Right kidney (tissue), 1 donor: ENCODE measurements at regions not wholly inside any gene's neighbourhood (a gene's known extent, or its start where the extent isn't known, plus 50 kb on each side); places are given as distances from the start of the nearest gene placed in this dataset.
"Not testable (repeated sequence)": the region's sequence is repeated elsewhere in the genome, so short reads cannot be mapped to it uniquely, and the experiment has no call there.

ENCODE experiments used
- DNase-seq: peaks from one replicate; pipeline ENCODE4 v3.0.0-alpha.2; 2016

DNA sequence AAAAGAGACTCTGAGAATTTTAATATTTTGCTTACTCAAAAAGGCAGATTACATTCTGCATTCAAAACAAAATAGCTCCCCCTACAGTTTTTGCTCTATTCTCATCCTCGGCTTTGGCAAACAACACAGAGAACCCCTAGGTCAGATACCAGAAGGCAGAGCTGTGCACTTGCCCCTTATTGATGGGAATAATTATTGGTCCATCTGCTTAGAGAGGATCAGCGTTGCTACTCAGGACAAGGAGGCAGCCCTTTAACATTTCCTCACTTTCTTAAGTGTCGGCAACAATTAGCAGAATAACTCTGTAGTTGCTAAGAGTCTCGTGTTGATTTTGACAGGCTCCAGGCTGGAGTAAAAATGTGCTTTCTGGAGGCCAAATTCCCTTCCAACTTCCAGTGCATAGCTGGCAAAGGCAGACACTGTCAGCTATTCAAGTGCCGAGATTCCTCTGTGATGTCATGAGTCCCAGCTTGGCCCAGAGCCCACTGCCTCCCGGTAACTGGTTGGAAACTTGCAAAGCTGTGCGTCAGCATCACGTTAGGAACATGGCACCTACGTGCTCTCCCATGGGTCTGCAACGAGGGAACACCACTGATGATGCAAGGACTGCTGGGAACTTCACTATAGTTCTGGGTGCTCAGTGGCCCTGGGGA, 482.7 kb upstream of the ADAMTS9 start:
- no peak for DNase-seq

DNA sequence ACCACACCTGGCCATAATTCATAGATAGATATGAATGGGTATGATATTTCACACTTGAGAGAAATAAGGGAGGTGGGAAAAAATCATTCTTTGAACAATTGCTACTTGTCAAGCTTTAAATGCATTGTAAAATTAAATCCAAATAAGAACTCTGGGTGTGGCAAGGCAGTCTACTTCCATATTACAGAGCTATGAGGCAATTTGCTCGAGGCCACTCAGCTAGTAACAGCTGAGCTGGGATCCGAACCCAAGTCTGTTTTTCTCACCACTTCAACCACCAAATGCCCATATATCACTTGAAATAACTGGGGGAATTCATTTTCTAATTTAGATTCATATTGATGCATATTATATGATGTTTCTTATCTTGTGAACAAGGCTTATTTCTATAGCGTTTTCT, 482.2 kb upstream of the ADAMTS9 start:
- no peak for DNase-seq

DNA sequence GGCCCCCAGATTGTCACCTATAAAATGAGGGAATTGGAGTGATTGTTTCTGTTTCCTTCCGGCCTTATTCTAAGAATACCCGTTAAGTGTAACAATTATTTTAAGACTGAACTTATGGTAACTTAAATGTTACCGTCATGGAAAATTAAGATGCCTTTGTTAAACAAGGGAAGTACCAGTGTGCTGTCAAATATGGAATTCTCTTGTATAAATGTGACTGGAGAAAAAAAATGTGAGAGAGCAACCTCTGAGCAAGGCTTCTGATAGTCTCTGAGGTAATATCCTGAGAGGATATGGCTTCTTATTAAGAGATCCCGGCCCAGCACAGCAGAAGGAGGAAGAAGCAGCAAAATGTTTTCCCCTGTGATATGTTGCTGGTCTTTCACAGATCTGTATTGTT, 480.7 kb upstream of the ADAMTS9 start:
- DNase-seq: no peak

DNA sequence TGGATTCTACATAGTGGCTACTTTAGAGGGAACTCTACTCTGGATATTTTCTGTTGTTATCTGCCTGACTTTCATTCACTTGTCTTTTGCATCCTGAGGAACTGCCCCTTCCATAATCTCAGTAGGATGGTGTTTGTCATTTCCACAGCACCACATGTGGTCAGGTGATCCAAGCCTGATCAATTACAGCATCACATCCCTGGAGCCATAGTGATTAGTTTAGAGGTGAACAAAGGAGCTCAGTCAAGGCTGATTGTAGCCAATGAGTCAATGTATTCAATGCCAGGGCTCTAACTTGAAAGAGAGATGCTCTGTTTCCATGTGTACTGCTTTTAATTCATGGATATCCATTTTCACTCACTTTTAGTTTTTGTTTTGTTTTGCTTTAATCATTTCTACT, 478.7 kb upstream of the ADAMTS9 start:
- DNase-seq: no peak

DNA sequence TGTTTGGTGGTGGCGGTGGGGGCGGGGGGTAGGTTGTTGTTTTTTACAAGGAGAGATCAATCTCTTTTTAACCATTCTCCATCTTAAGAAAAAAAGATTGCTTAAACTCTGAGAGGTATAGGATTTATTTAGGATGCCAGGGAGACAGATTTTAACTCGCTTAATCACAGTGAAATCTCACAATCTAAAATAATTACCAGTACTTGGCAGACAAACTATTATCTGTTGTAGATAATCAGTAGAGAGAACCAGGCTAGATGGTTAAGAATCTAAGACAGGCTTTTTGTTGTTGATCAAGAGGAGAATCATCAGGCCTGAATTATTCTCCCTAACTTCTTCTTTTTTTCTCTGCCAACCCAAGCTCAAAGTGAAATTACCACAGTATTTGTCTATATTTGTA, 470.2 kb upstream of the ADAMTS9 start:
- DNase-seq: no peak

DNA sequence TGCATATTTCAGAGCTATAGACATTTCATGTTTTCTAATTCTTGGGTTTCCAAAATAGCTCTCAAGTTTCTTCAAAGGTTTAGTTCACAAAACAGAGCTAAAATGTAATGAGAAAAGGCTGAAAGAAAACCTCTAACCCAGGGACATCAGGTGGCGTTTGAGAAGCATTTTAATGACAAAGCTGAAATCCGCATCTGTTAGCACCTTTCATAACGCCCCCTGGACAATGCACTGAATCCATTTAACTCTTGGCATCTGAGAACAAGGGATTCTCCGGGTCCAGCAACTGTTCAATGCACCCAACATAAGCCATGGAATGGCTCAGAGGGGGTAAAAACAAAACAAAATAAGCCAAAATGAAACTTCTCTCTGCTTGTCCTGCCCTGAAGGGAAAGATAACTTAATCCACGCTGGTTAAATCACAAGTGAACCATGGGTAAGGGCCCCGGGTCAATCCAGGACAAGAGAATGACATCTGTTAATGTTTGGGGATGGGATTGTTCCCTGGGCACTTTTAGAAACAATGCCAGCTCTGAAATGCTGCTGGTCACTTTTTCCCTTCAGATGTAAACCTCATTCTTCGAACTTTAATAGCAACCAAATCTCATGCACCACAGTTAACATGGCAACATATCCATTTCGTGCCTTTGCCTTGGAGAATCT, 466.2 kb upstream of the ADAMTS9 start:
- DNase-seq: no peak

DNA sequence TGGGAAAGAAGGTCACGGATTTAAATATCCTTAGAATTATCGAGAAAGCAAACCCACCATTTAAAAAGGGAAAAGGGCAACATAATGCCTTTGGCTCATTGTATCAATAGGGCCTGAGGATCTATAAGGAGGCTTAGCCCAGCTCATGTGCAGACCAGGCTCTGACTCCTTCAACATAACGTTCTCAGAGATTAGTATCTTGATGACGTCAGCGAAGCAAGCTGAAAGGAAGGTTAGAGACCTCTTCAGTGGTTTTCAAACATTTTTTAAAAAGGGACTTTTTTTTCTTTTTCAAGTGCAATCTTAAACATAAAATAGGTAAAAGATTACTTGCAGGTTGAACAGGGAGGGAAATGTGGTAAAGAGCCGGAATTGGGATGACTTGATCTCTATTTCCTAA, 463.9 kb upstream of the ADAMTS9 start:
- DNase-seq: no peak

DNA sequence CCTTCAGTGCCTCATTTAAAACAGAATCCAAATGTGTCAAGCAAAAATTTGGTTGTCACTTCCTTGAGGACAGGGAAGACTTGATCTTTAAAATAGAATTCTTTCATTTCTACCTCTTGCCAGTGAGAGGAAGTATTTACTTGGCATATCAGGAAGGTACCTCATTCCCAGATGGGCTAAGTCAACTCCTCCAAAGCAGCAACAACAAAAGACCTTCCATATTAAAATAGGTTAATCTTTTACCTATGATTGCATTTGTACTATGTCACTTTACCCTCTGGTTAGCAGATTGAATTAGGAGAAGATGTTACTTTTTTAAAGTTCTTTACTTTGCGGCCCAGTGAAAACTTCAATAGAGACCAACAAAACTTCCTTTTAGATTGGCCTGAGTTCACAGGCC, 462.1 kb upstream of the ADAMTS9 start:
- DNase-seq: no peak

DNA sequence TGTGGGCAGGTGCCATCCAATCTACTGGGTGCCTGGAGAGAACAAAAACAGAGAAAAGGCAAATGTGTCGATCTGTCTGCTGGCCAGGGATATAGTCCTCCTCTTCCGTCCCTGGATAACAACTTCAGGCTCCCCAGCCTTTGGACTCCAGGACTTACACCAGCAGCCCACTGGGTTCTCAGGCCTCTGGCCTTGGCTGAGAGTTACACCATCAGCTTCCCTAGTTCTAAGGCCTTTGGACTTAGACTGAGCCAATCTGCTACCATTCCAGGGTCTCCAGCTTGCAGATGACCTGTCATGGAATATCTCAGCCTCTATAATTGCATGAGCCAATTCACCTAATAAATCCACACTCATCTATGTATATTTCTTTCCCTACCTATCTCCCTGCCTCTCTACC, 460.9 kb upstream of the ADAMTS9 start:
- no peak for DNase-seq

DNA sequence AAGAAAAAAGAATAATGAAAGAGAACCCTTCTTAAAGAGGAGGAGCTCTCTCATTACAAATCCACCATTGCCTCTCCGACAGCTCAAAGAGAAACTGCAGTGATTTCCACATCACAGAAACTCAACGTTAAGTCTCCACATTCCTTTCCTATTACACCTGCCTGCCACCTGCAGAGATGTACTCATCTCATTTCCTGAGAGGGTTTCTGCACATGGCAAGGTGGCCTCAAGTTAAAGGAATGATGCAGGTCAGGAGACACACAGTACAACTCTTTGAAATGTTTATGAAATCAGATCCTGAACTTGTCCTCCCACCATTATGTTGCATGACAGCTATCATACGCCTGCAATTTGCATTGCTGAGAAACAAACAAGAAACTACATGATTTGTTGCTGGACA, 458.4 kb upstream of the ADAMTS9 start:
- DNase-seq: no peak

DNA sequence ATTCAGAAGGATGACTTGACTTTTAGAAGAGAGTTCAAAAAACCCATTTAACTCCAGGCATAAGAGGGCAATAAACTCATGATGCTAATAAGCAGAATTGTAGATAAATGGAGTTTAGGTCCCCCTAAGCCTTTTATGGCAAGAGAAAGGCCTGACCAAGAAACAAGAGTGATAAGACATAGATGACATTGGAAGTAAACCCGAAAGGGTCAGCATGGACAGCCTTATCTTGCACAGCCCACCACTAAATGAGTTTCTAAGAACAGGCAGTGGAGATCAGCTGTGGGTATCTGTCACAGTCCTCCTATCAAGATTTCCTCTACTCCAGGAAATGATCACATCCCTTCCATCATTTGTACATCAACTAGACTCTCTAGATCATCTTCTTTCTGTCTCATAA, 457.9 kb upstream of the ADAMTS9 start:
- no peak for DNase-seq

DNA sequence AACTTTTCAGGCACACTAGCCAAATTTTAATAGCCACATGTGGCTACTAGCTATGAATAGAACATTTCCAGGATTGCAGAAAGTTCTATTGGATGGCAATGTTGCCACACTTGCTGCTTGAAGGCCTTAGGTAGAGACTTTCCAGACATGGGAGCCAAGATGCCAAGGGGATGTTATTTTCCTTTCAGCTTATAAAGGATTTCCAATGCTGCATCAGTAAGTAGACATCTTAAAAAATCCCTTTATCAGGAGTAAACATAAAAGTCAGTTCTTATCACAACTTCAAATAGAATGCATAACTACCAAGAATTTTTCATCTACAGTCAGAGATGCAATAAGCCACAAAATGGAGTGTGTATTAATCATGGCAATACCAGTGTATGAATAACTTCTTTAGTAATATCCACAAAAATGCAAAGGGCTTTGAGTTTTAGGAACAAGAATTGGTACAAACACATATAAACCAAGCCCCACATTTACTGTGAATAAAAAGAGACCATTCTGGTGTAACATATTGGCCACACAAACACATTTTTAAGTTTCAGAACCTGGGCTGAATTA, 457.1 kb upstream of the ADAMTS9 start:
- no peak for DNase-seq

DNA sequence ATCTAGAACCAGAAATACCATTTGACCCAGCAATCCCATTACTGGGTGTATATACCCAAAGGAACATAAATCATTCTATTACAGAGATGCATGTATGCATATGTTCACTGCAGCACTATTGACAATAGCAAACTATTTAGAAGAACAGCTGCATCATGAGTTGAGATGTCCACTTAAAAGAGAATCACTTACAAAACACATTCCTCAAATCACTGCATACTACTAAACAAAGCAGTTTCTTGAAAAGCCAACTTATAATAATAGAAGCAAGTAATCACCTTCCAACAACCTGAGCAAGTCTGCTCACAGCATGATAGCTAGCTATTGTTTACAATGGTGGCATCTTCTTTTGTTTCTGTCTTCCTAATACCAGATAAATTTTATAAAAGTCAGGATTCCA, 454.7 kb upstream of the ADAMTS9 start:
- DNase-seq: no peak

DNA sequence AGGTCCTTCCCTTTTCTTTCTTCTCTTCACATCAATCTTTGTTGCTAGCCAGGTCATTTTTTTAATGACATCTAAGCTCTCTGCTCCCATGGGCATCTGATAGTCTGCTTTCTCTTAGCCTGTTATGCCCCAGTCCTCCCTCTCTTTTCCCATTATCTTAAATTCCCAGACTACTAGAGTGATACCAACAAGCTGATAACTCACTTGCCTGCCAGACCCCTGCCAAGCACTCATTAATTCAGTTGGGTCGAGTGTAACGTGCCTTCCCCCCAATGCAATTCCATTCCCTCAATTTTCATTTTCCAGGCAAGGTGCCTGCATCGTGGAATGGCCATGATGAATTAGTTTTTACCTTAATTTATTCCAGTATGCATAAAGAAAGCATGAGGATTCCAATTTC, 450.8 kb upstream of the ADAMTS9 start:
- DNase-seq: no peak

DNA sequence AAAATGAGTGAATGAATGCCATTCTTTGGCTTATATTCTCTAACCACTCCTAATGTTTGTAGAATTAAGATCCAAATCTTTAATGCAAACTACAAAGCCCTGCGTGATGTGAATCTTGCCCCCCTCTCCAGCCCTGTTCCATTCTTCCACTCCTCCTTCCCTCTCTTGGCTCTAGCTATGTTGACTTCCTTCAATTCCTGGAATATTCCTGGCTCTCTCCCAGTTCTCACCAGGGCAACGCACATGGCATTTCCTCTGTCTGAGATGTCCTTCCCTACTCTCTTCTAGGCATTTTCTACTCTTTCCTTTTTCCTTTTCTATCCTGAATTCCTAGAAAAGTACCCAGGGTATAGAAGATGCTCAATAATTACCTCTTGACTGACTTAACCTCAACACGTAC, 446.0 kb upstream of the ADAMTS9 start:
- not testable (repeated sequence) for DNase-seq

DNA sequence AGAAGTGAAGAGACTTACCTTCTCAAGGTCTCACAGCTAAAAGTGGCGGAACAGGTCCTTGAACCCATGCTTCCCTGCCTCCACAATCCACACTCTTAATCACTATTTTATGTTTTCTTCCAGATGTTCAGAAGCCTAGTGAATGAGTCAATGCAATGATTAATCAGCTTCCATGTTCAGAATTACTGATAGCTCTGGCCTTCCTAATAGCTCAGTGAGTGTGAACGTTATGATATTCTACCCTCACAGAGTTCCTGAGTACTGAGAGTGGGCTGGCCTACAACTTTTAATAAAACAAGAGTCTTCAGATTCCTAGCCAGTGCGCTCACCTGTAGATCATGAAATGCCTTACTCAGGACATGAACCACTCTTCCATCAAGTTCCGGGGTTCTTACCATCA, 443.0 kb upstream of the ADAMTS9 start:
- no peak for DNase-seq

DNA sequence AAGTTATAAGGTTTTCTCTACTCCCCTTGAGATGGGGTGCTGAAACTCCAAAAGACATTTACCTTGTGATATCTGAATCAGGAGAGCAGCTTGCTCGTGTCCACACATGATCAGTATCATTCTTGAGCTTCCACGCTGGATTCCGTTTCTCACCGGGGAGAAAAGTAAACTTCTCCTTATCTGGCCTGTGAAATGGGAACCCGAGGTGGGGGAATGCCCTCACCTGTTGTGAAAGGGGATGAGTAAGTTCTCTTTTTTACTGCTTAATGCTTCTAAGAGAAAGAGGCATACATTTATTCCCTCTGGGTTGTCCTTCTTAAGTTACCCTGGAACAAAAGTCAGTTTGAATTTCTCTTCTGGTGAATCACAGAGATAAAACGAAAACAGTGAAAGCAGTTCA, 440.5 kb upstream of the ADAMTS9 start:
- DNase-seq: no peak

DNA sequence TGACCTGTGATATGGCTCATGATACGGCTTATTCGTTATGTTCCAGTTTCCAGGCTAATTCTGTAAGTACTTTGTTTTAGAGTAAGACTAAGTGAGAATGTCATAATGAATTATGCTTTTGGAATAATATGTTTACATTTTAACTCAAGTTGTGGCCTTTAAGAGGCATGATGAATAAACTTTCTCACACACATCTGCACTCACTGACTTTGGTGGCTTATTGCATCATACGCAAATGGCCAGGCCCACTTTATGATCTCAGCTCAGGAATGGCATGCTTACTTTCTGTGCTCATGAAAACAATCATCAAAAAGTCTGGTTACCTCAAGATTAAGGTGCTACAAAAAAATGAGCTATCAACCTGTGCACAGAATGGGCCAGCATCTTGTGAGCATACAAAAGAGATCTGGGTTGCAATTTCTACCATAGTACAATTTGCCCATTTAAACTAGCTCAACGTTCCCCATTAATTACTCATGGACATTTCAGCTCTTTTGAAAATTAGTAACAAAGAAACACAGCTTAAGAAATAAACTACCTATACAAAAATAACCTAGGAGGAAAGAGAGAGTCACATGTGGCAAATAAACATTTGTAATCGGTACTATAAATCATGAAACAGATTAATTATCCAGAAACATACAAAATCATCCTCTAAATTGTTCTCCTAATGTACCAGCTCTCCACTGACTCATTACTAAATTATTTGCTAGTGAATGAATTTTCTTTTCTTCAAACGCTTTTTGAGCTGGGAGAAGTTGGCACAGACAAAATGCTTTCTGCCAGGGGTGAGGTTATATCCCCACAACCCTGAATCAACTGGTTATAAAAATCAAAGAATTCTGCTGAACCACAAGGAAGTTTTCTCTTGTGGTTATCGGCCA, 439.0 kb upstream of the ADAMTS9 start:
- DNase-seq: no peak

DNA sequence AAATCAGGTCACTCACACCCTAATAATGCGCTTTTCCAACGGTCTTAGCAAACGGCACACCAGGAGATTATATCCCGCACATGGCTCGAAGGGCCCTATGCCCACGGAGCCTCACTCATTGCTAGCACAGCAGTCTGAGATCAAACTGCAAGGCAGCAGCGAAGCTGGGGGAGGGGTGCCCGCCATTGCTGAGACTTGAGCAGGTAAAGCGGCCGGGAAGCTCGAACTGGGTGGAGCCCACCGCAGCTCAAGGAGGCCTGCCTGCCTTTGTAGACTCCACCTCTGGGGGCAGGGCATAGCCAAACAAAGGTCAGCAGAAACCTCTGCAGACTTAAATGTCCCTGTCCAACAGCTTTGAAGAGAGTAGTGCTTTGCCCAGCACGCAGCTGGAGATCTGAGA, 432.4 kb upstream of the ADAMTS9 start:
- DNase-seq: not testable (repeated sequence)

DNA sequence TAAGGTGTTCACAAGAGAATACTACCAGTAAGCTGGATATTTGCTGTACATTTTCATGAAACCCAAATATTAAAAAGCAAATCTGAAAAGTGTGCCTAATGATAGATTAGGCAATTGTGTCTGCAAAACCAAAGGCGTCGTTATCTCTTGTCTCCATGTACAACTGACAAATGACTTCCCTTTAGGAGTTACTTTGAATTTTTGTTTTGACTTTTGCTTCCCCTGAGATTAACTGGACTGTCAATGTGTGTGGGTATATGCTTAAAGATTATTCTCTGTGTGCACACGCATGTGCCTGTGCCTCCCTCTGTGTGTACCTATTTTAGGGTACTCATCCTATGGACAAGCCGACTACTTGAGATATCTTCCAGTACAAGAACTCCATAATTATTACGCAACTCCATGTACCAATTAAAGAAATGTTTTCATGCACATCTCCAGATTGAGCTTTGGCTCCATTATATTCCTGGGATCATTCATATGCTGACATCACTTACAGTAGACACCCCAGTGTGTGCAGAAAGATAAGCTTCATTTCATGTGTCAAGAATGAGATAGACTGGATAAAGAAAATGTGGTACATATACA, 431.2 kb upstream of the ADAMTS9 start:
- DNase-seq: no peak

DNA sequence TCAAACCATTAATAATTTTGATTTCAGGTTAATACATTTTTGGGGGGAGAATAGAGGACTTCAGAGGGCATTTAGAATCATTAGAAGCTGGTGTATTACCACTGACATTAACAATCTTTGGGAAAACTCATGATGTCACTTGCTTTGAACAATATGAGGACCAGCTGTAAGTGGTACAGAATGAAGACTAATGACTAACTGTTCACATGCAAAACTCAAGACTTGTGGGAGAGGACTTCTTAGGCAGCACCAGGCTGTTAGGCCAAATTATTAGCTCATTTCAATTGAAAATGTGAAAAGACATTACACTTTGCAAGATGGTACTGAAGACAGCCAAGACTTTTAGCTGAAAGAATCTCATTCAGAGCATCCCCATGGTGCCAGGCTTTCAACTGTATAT, 426.2 kb upstream of the ADAMTS9 start:
- no peak for DNase-seq

DNA sequence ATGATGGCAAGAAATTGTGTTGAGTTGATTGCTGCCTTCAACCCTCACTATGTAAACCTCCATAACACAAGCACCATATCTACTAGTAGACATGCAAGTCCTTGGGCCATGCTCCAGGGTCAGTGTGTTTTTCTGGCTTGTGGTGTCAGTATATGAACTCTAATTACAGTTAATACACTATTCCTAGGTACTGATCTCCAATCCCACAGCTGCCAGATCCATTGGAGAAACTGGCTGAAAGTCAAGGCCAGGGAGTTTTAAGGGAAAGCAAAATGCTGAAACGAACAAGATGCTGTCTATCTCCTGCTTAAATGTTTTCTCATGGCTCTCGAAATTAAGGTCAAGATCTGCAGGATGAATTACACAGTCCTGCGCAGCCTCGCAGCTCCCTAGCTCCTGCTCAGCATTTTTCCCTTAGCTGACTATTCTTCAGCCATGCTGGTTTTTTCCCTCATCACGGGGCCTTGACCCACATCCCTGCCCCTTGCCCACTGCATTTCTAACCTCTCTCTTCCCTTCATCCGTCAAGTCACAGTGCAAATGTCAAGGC, 425.0 kb upstream of the ADAMTS9 start:
- no peak for DNase-seq

DNA sequence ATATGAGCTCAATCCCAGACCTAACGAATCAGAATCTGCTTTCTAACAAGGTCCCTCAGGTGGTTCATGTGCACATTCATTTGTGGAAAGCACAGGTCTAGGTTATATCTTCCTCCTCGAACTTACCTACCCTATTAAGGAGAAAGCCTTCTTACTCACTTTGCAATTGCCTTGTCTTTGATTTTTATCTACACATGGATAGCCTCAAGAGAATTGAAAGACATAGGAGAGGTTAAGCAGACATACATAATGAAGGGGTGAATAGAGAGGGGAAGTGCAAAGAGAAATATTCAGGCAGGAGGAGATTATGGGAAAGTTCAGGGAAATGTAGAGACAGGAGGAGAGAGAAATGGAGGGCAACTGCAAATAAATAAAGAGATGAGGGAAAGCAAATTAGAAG, 422.9 kb upstream of the ADAMTS9 start:
- DNase-seq: no peak
